ENCODE measurements at regions not wholly inside any gene's neighbourhood (a gene's known extent, or its start where the extent isn't known, plus 50 kb on each side); places are given as distances from the start of the nearest gene placed in this dataset.
"Not testable (repeated sequence)": the region's sequence is repeated elsewhere in the genome, so short reads cannot be mapped to it uniquely, and the experiment has no call there.

DNA sequence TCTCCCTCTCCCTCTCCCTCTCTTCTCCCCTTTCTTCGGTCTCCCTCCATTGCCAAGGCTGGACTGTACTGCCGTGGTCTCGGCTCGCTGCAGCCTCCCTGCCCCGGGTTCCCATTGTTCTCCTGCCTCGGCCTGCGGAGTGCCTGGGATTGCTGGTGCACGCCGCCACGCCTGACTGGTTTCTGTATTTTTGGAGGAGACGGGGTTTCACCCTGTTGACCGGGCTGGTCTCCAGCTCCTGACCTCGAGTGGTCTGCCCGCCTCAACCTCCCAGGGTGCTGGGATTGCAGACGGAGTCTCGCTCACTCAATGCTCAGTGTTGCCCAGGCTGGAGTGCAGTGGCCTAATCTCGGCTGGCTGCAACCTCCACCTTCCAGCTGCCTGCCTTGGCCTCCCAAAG, 59.0 kb upstream of the PARP8 start:
- TF ChIP-seq, protein P1, sequence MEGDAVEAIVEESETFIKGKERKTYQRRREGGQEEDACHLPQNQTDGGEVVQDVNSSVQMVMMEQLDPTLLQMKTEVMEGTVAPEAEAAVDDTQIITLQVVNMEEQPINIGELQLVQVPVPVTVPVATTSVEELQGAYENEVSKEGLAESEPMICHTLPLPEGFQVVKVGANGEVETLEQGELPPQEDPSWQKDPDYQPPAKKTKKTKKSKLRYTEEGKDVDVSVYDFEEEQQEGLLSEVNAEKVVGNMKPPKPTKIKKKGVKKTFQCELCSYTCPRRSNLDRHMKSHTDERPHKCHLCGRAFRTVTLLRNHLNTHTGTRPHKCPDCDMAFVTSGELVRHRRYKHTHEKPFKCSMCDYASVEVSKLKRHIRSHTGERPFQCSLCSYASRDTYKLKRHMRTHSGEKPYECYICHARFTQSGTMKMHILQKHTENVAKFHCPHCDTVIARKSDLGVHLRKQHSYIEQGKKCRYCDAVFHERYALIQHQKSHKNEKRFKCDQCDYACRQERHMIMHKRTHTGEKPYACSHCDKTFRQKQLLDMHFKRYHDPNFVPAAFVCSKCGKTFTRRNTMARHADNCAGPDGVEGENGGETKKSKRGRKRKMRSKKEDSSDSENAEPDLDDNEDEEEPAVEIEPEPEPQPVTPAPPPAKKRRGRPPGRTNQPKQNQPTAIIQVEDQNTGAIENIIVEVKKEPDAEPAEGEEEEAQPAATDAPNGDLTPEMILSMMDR (IDR thresholded peaks at IDR 0.05; ENCODE audit: insufficient read depth, low read length) = not testable (repeated sequence)
- TF ChIP-seq SPI1 (IDR thresholded peaks at IDR 0.05; ENCODE audit: borderline replicate concordance, low read depth); GABPA (IDR thresholded peaks at IDR 0.05; ENCODE audit: low read depth); POLR2AphosphoS5 (IDR thresholded peaks at IDR 0.05; ENCODE audit: low read depth): not testable (repeated sequence)
- TF ChIP-seq, protein P2, sequence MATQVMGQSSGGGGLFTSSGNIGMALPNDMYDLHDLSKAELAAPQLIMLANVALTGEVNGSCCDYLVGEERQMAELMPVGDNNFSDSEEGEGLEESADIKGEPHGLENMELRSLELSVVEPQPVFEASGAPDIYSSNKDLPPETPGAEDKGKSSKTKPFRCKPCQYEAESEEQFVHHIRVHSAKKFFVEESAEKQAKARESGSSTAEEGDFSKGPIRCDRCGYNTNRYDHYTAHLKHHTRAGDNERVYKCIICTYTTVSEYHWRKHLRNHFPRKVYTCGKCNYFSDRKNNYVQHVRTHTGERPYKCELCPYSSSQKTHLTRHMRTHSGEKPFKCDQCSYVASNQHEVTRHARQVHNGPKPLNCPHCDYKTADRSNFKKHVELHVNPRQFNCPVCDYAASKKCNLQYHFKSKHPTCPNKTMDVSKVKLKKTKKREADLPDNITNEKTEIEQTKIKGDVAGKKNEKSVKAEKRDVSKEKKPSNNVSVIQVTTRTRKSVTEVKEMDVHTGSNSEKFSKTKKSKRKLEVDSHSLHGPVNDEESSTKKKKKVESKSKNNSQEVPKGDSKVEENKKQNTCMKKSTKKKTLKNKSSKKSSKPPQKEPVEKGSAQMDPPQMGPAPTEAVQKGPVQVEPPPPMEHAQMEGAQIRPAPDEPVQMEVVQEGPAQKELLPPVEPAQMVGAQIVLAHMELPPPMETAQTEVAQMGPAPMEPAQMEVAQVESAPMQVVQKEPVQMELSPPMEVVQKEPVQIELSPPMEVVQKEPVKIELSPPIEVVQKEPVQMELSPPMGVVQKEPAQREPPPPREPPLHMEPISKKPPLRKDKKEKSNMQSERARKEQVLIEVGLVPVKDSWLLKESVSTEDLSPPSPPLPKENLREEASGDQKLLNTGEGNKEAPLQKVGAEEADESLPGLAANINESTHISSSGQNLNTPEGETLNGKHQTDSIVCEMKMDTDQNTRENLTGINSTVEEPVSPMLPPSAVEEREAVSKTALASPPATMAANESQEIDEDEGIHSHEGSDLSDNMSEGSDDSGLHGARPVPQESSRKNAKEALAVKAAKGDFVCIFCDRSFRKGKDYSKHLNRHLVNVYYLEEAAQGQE (IDR thresholded peaks at IDR 0.05; ENCODE audit: insufficient replicate concordance, low read depth) = not testable (repeated sequence)

Data from HL-60 (cell line).